Fibroblast of skin of right biceps (primary cell): ENCODE measurements at regions not wholly inside any gene's neighbourhood (a gene's known extent, or its start where the extent isn't known, plus 50 kb on each side); places are given as distances from the start of the nearest gene placed in this dataset.
"Not testable (repeated sequence)": the region's sequence is repeated elsewhere in the genome, so short reads cannot be mapped to it uniquely, and the experiment has no call there.

ENCODE experiments used
- DNase-seq: peaks from one replicate; pipeline ENCODE4 v3.0.0-alpha.2; 2013

DNA sequence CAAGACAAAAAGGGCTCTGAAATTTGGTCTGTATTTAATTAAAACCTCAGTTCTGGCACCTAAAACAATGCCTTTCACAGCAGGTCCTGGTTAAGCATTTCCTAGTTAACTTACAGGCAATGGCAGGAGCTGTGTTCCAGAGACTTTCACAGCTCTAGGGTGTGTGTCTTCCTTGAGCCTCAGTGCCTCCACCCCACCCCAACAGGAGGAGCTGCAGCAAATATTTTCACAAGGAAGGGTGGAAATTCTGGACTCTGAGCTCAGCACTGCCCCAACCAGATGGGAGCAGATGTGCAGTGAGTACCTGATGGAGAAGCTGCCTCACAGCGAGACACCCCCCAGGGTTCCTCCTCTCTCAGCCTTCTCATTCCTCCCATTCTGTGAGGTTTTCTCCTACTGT lies 106.3 kb upstream of the SPATA12 start:
- DNase-seq: no peak

DNA sequence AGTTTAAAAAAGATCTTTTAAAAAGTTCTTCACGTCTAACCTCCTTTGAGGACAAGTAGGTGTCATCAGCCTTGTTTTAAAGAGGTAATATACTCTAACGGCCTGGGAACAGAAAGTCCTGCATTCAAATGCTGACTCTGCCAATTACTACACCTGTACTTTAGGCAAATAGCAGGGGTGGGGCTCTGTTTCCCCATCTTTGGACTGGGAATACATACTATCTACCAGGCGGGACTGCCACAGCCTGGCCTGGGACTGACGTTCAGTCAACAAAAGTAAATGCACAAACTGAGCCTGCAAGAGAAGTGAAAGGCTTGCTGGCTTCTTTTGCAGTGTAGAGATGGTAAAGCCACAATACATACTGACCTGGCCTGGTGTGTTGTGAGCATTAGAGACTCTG lies 107.6 kb upstream of the SPATA12 start:
- DNase-seq: no peak

DNA sequence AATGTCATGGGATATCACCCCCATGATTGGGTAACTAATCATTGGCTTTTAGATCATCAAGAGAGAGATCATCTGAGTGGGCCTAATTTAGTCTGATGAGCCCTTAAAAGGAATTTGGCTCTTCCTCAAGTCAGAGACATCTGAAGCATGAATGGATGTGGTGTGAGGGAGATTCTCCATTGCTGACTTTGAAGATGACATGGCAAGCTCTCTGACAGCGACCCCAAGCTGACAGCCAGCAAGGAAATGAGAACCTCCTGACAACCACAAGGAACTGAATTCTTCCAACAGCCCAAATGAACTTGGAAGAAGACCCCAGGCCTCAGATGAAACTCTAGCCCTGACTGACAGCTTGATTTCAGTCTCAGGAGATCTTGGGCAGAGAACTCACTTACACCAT lies 108.4 kb upstream of the SPATA12 start:
- DNase-seq: peak; percentile 4

DNA sequence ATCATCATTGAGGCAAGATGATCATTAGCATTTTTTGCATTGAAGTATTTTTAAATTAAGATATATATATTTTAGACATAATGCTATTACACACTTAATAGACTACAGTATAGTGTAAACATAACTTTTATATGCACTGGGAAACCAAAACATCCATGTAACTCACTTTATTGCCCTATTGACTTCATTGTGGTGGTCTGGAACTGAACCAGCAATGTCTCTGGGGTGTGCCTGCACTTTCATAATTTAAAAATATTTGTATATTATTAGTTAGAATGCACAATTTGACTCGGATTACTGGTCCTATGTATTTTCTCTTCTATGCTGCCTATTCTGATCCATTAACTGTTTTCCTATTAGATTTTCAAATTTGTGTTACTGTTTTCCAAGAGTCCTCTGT lies 109.1 kb upstream of the SPATA12 start:
- DNase-seq: no peak

DNA sequence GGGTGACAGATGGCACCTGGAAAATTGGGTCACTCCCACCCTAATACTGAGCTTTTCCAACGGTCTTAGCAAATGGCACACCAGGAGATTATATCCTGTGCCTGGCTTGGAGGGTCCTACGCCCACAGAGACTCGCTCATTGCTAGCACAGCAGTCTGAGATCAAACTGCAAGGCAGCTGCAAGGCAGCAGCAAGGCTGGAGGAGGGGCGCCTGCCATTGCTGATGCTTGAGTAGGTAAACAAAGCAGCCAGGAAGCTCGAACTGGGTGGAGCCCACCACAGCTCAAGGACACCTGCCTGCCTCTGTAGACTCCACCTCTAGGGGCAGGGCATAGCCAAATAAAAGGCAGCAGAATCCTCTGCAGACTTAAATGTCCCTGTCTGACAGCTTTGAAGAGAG lies 115.1 kb upstream of the SPATA12 start:
- not testable (repeated sequence) for DNase-seq

DNA sequence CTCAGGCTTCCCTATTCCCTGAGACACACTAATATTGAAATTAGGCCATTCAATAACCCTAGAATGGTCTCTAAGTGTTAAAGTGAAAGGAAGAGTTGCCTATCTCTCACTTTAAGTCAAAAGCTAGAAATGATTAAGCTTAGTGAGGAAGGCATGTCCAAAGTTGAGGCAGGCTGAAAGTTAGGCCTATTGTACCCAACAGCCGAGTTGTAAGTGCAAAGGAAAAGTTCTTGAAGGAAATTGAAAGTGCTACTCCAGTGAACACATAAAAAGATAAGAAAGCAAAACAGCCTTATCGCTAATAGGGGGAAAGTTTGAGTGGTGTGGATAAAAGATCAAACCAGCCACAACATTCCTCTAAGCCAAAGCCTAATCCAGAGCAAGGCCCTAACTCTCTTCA lies 117.9 kb upstream of the SPATA12 start:
- DNase-seq: no peak

DNA sequence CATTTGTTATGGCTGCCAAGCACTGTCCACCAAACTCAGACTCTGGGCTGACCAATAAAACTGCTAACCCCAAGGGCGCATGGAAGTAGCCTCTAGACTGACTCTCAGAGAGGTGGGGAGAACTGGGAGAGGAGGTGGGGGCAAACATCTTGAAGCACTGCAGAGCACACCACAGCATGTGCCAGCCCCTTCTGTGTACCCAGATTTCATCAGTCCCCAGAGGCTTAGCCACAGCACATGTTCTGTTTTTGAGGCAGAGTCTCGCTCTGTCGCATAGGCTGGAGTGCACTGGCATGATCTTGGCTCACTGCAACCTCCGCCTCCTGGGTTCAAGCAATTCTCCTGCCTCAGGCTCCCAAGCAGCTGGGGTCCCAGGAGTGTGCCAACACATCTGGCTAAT lies 119.5 kb upstream of the SPATA12 start:
- no peak for DNase-seq

DNA sequence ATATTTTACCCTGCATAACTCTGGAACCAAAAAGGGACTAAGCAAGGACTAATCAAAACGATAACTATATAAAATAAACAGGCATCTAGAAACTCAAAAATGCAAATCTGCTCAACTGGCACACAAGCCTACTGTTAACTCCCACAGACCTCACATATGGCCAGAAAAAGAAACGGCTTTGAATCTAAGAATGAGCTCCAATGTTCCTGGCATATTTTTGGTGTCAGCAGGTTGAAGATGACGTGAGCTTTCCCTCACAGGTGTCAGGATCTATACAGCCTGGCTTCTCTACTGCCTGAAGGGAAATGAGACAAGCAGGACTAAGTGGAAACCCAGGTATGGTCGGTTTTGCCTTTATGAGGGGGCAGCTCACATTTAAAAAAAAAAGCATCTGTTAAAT lies 120.1 kb upstream of the SPATA12 start:
- DNase-seq: no peak

DNA sequence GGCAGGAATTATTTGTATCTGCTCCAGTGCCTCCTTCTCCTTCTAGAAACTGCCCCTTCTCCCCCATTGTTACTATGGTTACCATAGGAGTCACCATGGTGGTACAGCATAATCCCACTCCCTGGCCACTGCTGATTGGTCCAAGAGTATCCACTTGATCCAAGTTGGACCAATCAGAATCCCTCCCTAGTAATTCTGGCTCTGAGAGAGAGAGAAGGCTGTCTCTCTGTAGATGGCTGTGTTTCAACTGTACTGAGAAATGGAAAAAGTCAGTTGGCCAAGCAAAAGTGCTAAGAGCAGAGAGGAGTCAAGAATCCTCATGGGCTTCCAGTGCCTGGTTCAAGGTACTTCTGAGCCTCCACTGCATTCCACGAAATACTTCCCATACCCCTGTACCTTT lies 120.6 kb upstream of the SPATA12 start:
- DNase-seq: no peak

DNA sequence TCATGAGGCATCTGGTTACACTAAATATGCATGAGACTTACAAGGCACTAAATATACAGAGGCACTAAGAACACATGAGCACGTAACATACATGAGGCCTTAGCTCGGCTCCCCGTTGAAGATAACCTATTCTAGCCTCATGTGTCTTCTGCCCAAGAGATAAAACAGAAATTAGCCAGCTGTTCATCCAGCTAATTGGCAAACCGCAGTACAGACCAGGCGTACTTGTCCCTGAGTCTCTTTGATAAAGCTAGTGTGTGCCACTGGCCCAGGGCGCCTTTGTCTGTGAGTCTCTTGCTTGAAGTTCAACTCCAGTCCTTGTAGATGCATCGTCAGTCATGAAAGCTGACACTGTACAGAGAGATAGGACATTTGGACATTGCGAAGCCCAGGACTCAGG lies 121.9 kb upstream of the SPATA12 start:
- no peak for DNase-seq

DNA sequence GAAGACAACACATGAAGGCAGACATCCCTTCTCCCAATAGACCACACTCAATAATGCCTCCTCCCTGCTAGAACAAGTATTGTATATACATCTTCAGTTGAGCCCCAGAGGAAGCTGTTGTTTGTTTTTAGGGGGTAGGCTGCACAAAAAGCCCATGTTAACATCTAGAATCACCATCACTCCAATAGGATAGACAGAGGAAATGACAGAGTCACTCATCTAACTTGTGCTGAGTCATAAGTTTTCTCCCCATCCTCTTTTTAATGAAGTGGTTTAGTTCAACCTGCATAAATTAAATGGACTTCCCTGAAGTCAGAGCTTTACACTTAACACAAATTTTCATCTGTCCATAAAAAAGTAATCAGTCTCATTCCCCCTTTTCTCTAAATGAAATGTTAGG lies 122.9 kb upstream of the SPATA12 start:
- no peak for DNase-seq

DNA sequence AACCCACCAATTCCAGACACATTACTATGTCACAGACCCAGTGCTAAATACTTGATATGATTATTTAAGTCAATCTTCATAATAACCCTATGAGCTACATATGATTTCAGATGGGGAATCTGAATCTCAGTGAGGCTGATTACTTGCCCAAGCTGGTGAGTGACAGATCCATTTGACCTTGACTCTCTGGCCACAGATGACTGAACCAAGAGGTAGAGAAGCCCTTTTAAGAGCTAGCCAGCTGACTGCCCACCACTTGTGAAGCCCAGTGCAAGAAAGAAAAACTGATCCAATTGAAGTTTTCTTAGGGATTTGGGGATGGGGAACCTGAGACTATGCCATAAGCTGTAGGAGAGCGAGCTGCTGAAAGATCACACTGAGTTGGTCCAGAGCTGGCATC lies 124.7 kb upstream of the SPATA12 start:
- DNase-seq: no peak

DNA sequence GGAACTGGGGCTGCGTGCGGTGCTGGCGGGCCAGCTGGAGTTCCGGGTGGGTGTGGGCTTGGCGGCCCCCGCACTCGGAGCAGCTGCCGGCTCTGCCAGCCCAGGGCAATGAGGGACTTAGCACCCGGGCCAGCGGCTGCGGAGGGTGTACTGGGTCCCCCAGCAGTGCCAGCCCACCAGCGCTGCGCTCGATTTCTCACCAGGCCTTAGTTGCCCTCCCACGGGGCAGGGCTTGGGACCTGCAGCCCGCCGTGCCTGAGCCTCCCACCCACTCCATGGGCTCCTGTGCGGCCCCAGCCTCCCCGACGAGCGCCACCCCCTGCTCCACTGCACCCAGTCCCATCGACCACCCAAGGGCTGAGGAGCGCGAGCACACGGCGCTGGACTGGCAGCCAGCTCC lies 126.0 kb upstream of the SPATA12 start:
- DNase-seq: not testable (repeated sequence)

DNA sequence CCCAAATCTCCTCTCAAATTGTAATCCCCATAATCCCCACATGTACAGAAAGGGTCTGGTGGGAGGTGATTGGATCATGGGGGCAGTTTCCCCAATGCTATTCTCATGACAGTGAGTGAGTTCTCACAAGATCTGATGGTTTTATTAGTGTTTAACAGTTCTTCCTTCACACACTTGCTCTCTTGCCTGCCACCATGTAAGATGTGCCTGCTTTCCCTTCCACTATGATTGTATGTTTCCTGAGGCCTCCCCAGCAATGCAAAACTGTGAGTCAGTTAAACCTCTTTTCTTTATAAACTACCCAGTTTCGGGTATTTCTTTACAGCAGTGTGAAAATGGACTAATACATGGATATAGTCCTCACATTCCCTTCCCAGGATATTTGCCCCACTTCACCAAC lies 126.7 kb upstream of the SPATA12 start:
- no peak for DNase-seq

DNA sequence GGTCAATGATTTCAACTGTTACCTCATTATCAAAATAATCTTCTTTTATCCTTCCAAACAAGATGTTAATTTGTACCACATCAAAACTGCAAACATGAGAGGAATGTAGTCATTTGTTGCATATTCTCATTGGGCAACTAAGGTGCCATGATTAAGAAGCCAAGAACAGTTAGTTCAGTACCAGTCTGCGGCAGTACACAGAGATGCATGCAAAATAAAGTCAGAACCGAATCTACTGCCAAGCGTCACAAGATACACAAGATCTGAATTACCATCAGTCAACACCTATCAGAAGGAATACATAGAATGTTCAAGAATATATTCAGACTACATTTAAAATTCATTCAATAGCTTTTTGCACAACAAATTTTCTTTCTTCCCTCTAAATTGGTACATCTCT lies 127.6 kb upstream of the SPATA12 start:
- DNase-seq: no peak

DNA sequence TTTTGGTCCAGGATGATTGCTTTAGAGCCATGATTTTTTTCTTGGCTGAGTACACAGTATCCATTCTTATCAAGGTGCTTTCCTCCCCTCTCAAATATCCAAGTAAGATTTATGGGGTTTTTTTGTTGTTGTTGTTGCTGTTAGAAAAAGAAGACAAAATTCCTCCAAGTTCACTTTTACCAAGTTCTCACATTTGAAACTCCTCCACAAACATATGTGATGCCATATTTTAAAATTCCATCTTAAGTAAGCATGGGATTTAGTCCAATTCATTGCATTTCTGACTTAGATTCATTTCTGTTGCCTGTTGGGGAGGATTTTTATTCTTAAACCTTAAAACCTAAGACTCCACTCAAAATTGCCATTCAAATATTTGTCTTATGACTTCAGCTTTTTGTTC lies 128.6 kb upstream of the SPATA12 start:
- no peak for DNase-seq

DNA sequence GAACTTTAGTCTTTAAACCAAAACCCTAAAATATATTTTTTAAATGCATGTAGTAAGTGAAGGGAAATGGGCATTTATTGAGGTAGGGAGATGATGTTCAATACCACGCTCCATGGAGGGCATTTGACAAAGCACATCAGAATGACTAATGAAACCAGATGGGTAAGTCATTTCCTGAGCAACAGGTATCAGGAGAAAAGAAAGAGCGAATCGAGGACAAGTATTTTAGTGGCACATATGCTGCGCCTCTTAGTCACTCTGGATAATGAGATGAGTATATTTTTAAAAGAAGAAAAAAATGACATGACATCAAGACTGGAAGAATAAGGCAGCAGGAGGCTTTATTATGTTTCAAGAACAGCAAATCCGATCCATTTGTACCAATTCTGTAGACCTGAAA lies 129.0 kb upstream of the ARHGEF3 start:
- DNase-seq: no peak

DNA sequence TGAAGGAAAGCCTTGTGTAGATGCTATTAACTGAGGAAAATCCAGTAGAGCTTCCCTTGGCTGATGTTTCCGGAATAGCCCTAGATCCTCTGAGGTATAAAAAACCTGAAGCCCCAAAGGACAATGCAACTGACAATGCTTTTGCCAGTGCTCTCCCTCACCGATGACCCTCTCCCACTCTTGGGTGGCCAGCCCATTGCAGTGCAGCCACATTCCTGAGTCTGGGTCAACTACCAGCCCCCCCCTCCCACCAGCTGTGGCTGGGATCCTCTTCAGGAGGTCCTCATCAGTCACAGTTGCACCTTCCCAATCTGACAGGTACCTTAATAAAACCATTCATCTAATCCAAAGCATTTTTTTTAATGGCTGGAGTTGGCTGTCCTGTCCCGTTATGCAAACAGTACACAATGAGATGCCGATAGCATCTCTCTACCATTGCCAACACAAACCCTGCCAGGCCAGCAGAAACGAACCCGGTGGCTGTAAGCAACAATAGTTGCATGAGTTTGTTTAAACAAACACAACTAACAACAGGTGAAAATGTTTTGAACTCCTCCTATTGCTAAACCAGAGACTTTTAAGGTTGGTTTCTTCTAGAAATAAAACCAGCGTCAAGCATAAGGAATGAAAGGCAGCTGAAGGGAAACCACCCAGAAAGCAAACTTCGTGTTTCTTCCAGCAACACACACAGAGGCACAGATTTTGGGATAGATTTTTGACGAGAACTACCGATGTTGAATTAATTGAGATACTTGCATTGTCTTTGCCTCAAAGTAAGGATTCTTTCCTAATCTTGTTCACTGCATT lies 128.3 kb upstream of the ARHGEF3 start:
- DNase-seq: no peak

DNA sequence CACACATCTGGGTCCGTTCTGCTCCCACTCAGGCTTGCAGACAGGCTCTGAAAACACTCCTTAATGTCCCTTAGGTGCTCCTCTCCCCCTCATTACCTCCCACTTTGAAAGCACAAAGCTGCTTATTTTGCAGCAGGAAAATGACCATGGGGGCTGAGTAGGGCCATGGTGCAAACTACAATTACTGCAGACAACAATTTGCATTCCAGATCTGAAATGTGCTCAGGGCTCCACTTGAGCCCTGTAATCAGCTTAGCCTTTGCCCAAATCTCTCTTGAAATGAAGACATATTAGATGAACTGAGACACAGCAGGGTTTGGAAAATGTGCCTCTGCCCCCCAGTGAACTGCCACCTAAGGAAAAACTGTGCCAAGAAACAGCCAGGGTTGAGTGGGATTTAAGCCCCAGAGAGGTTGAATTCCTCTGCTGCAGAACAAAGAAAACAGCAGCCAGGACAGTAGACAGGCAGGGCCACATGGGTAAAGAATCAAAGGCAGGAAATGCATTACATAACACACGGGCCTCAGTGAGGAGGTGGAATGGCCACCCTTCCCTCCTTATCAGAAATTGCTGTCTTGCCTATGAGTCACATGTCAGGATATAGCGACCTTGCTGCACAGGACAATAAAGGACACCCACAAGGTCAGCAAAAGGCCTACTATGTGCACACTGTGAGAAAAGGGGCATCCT lies 126.8 kb upstream of the ARHGEF3 start:
- DNase-seq: no peak

DNA sequence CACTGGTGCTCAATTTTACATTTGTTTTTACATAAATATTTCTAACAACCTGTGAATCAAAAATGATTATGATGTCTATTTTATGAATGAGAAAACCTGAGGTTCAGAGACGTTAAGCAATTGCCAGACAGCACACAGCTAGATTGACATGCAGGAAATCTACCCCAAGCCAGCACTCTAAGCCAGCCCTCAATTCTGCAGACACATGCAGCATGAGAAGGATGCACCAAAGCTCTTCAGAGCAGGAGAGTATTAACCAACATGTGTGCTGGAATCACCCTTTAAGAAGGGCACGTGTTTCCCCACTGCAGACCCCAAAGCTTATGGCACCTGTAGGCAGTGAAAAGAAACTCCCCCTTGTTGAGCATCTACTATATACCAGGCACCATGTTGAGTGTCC lies 126.1 kb upstream of the ARHGEF3 start:
- no peak for DNase-seq

DNA sequence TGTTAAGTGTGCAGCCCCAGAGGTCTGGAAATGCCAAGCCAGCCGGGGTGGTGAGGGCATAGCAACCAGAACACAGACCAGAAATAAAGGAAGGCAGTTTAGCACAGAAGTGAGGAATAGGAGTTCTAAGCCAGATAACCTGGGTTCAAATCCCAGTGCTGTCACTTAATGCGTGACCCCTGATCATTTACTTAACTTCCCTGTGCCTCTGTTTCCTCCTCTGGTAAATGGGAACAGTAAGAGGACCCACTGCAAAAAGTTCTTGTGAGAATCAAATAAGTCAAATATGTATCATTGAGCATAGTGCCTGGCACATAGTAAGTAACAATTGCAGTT lies 125.2 kb upstream of the ARHGEF3 start:
- no peak for DNase-seq

DNA sequence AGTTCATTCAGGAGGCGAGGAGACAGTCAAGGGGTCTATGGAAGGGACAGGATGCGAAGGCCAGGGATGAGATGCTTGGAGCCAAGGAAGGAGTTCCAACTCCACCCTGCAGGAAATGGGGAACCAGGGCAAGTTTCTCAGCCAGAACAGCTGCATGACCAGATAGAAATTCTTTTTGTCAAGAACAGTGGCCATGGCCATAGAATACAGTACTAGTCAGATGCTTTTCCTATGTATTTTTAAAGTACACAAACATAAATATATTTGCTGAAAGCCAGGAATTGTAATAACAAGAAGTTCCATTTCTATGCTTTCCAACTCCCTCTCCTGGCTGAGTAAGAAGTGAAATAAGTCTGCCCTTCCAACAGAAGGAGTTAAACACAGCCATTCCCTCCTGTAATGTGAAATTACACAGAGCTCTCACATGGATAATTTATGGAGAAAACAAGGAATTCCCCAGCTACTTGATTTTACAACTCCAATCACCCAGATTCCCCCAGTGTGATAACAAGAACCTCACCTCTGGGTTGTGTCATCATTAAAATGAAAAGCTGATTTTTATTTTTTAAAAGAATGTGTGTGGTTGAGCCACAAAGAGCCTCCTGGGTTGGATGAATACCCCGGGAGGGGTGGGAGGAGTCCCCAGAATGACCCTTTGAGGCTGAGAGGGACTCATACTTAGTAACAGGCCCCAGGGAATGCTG lies 124.6 kb upstream of the ARHGEF3 start:
- peak; percentile 82 for DNase-seq

DNA sequence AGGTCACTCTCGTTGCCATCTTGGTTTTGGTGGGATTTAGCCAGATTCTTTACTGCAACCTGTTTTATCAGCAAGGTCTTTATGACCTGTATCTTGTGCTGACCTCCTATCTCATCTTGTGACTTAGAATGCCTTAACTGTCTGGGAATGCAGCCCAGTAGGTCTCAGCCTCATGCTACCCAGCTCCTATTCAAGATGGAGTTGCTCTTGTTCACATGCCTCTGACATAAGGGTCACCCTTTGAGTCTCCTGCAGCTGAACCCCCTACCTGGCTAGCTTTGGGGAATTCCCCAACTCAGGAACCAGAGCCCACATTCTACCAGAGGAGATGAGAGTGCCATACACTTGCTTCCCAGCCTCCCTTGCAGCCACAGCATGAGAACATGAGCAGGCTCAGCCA lies 123.0 kb upstream of the ARHGEF3 start:
- not testable (repeated sequence) for DNase-seq

DNA sequence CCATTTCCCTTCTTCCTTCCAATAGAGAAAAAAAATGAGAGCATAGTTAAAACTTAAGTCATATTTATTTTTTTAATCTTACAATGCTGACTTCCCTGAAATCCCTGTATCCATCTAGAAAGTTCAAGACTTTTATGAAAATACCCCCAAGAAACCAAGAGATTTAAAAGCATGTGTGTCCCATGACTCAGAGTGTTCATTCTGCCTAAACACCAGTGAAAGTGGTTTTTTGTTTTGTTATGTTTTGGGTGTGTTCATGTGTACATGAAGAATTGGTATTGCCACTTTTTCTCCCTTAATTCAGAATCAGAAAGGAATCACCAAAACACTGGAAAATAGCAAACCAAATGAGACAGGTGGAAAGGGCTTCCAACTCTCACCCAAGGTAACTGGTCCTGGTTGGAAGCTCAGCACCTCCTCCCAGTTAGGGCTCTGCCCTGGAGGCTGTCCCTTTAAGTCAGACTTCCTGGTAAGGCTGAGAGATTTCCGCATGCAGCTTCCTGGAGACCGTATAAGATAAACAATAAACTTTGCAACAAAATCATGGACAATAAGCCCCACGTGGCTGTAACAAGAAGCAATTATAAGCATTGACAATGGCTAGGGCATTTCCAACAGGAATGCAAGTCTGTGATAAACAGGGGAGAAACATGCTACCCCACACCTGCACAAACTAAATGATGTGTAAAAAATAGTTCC lies 121.9 kb upstream of the ARHGEF3 start:
- DNase-seq: peak; percentile 19
